HL-60 (cell line): ENCODE measurements at regions not wholly inside any gene's neighbourhood (a gene's known extent, or its start where the extent isn't known, plus 50 kb on each side); places are given as distances from the start of the nearest gene placed in this dataset.

Source experiments
- DNase-seq, 2 experiments: peaks; one replicate each; pipeline ENCODE4 v3.0.0-alpha.2; 2010 to 2020; ENCODE audit warnings: low read depth in 1 of 2, low spot score in 1 of 2
- H3K27ac ChIP-seq: fragments of 250-450 bp; sonication (Bioruptor Pico); replicated peaks from 2 replicates; pipeline ENCODE4 v1.5.1; 2020; ENCODE audit warnings: mild to moderate bottlenecking, moderate library complexity
- H3K27me3 ChIP-seq: fragments of 250-450 bp; sonication (Bioruptor Pico); 2 replicates; pipeline ENCODE4 v1.5.1; 2021; ENCODE audit warnings: mild to moderate bottlenecking, moderate library complexity; ENCODE audit not compliant: insufficient read depth, poor library complexity, severe bottlenecking
- H3K4me3 ChIP-seq: replicated peaks from 2 replicates; pipeline ENCODE4 v1.5.1; 2011; ENCODE audit warnings: mild to moderate bottlenecking, control low read depth, low read length; ENCODE audit not compliant: insufficient read depth
- GABPA ChIP-seq: IDR thresholded peaks from 2 replicates; pipeline ENCODE4 v1.6.1; 2012; ENCODE audit warnings: low read depth
- POLR2AphosphoS5 ChIP-seq: IDR thresholded peaks from 2 replicates; pipeline ENCODE4 v1.6.1; 2012; ENCODE audit warnings: low read depth
- SPI1 ChIP-seq: IDR thresholded peaks from 2 replicates; pipeline ENCODE4 v1.6.1; 2012; ENCODE audit warnings: low read depth, mild to moderate bottlenecking, borderline replicate concordance
- TF ChIP-seq, protein P1 (sequence below): IDR thresholded peaks from 2 replicates; pipeline ENCODE4 v1.6.1; 2012; ENCODE audit warnings: low read depth; ENCODE audit not compliant: insufficient replicate concordance
- TF ChIP-seq, protein P2 (sequence below): IDR thresholded peaks from one replicate; pipeline ENCODE4 v1.5.1; 2011; ENCODE audit warnings: low read length, control low read depth, inconsistent platforms; ENCODE audit not compliant: insufficient read depth

DNA sequence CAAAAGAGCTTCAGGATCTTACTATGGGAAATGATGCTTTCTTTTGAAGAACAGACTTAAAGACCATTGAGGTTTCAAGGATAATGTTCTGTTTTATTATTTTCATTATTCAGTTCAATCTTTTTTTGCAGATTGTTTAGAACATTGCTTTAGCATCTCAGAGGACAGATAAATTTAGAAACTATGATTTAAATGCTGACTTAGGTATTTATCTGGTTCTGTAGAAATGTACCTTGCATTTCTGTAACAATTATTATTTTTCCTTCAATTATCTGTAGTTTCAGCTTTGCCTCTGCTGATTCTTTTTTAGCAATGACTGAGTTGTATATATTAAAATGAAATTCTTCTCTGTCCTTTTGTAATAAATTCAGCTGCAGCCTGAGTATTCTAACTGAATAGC is 205.4 kb upstream of the PCSK2 start:
- DNase-seq: no peak
- TF ChIP-seq SPI1 (no peak), POLR2AphosphoS5 (no peak), GABPA (no peak)
- TF ChIP-seq, protein P1, sequence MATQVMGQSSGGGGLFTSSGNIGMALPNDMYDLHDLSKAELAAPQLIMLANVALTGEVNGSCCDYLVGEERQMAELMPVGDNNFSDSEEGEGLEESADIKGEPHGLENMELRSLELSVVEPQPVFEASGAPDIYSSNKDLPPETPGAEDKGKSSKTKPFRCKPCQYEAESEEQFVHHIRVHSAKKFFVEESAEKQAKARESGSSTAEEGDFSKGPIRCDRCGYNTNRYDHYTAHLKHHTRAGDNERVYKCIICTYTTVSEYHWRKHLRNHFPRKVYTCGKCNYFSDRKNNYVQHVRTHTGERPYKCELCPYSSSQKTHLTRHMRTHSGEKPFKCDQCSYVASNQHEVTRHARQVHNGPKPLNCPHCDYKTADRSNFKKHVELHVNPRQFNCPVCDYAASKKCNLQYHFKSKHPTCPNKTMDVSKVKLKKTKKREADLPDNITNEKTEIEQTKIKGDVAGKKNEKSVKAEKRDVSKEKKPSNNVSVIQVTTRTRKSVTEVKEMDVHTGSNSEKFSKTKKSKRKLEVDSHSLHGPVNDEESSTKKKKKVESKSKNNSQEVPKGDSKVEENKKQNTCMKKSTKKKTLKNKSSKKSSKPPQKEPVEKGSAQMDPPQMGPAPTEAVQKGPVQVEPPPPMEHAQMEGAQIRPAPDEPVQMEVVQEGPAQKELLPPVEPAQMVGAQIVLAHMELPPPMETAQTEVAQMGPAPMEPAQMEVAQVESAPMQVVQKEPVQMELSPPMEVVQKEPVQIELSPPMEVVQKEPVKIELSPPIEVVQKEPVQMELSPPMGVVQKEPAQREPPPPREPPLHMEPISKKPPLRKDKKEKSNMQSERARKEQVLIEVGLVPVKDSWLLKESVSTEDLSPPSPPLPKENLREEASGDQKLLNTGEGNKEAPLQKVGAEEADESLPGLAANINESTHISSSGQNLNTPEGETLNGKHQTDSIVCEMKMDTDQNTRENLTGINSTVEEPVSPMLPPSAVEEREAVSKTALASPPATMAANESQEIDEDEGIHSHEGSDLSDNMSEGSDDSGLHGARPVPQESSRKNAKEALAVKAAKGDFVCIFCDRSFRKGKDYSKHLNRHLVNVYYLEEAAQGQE: no peak
- TF ChIP-seq, protein P2, sequence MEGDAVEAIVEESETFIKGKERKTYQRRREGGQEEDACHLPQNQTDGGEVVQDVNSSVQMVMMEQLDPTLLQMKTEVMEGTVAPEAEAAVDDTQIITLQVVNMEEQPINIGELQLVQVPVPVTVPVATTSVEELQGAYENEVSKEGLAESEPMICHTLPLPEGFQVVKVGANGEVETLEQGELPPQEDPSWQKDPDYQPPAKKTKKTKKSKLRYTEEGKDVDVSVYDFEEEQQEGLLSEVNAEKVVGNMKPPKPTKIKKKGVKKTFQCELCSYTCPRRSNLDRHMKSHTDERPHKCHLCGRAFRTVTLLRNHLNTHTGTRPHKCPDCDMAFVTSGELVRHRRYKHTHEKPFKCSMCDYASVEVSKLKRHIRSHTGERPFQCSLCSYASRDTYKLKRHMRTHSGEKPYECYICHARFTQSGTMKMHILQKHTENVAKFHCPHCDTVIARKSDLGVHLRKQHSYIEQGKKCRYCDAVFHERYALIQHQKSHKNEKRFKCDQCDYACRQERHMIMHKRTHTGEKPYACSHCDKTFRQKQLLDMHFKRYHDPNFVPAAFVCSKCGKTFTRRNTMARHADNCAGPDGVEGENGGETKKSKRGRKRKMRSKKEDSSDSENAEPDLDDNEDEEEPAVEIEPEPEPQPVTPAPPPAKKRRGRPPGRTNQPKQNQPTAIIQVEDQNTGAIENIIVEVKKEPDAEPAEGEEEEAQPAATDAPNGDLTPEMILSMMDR: no peak
- Histone ChIP-seq H3K4me3 (no peak overlapping the region), H3K27me3 (no peaks in the 10 kb centered on the region), H3K27ac (no peak overlapping the region)

DNA sequence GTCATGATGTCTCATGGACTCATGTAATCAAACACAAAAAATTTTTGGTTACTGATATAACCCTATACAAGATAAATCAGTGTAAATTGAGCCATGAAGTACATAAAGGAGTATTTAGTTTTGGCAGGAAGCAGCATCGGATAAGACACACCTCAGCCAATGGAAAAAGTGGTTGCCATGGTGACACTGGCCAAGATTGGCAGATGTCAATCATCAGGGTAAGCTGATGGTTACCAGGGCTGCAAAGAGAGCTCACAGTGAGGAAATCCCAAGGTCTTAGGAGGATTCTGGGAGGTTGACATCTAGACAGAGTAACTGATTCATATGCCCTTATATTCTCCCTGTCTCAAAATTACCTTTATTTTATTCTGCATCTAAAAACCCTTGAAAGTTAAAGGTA is 203.8 kb upstream of the PCSK2 start:
- no peak overlapping the region for H3K4me3 ChIP-seq
- no peak overlapping the region for H3K27ac ChIP-seq
- H3K27me3 ChIP-seq: no peaks in the 10 kb centered on the region
- no peak for TF ChIP-seq POLR2AphosphoS5
- TF ChIP-seq, protein P1: no peak
- TF ChIP-seq, protein P2: no peak
- TF ChIP-seq GABPA: no peak
- no peak for TF ChIP-seq SPI1
- DNase-seq: no peak

DNA sequence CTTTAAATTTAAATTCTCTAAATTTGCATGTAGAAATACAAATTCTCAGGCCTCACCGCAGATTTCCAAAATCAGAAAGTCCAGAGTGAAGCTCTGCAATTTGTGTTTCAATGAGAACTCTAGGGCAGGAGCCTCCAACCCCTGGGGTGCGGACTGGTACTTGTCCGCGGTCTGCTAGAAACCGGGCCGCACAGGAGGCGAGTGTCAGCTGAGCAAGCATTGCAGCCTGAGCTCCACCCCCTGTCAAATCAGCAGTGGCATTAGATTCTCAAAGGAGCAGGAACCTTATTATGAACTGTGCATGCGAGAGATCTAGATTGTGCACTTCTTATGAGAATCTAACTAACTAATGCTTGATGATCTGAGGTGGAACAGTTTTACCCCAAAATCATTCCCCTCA is 203.0 kb upstream of the PCSK2 start:
- Histone ChIP-seq H3K4me3 (no peak overlapping the region), H3K27ac (no peak overlapping the region), H3K27me3 (no peaks in the 10 kb centered on the region)
- TF ChIP-seq SPI1 (no peak), GABPA (no peak), POLR2AphosphoS5 (no peak)
- TF ChIP-seq, protein P2: no peak
- TF ChIP-seq, protein P1: no peak
- DNase-seq: no peak
